GM12878 (cell line): ENCODE measurements at regions not wholly inside any gene's neighbourhood (a gene's known extent, or its start where the extent isn't known, plus 50 kb on each side); places are given as distances from the start of the nearest gene placed in this dataset.

Source experiments
- ATAC-seq: fragments of 200-7000 bp; cut with Tn5 transposase; 3 replicates; pipeline ENCODE4 v1.9.1; 2020; ENCODE audit warnings: mild to moderate bottlenecking, moderate library complexity
- BruUV-seq: library from RNA; stranded (reverse); fragments of 400-500 nt; replicated peaks from 2 replicates; lab custom pipeline; 2021; lab: Mats Ljungman, UMichigan
- CTCF ChIA-PET: fragments of 300-600 bp; sonication (Branson Sonifier 250); formaldehyde crosslinking; extraction: SDS; loops from one replicate; lab custom pipeline; 2021; ENCODE audit warnings: inconsistent platforms; lab: Yijun Ruan, JAX
- POLR2A ChIA-PET: fragments of 350-600 bp; formaldehyde crosslinking; extraction: SDS; loops from one replicate; lab custom pipeline; 2021; ENCODE audit warnings: inconsistent platforms; lab: Charles Lee
- RAD21 ChIA-PET: fragments of 300-600 bp; sonication (Branson Sonifier 250); formaldehyde crosslinking; loops from one replicate; lab custom pipeline; 2023; ENCODE audit warnings: antibody characterized with exemption; ENCODE audit not compliant: unreplicated experiment; lab: Charles Lee
- SMC1A ChIA-PET: fragments of 300-600 bp; sonication (Branson Sonifier 250); formaldehyde crosslinking; loops from one replicate; lab custom pipeline; 2023; ENCODE audit not compliant: unreplicated experiment, uncharacterized antibody; lab: Charles Lee
- DNase-seq: peaks from one replicate; pipeline ENCODE4 v3.0.0-alpha.2; 2011; ENCODE audit warnings: low read depth, low spot score
- FAIRE-seq: peaks from 3 replicates; lab custom pipeline; 2011; peaks lifted over from hg19 to GRCh38; lab: Jason Lieb, UNC
- H2AFZ ChIP-seq: 2 replicates; pipeline ENCODE4 v1.6.0; 2011; ENCODE audit warnings: low read depth, low read length, control low read depth; ENCODE audit not compliant: control insufficient read depth
- H3K27ac ChIP-seq: 2 replicates; pipeline ENCODE4 v1.5.1; 2011; ENCODE audit warnings: control low read depth; ENCODE audit not compliant: control insufficient read depth, insufficient read depth
- H3K27me3 ChIP-seq, 2 experiments: replicated peaks in 1 of 2; 2 replicates each; pipeline versions ENCODE4 v1.6.0 to v1.6.1; 2011; ENCODE audit warnings: low read length in 1 of 2; ENCODE audit not compliant: control insufficient read depth in 2 of 2, insufficient read depth in 2 of 2
- H3K36me3 ChIP-seq, 2 experiments: 2 replicates each; pipeline ENCODE4 v1.5.1; 2011; ENCODE audit warnings: low read length in 1 of 2; ENCODE audit not compliant: control insufficient read depth in 2 of 2, insufficient read depth in 2 of 2
- H3K4me1 ChIP-seq: 2 replicates; pipeline ENCODE4 v1.6.1; 2011; ENCODE audit warnings: mild to moderate bottlenecking, low read length, moderate library complexity, mixed read lengths; ENCODE audit not compliant: control insufficient read depth, insufficient read depth
- H3K4me2 ChIP-seq: 2 replicates; pipeline ENCODE4 v1.6.0; 2011; ENCODE audit warnings: control low read depth; ENCODE audit not compliant: control insufficient read depth, insufficient read depth
- H3K4me3 ChIP-seq: fragments of 200-600 bp; sonication (generic); 2 replicates; pipeline ENCODE4 v1.5.1; 2016
- H3K79me2 ChIP-seq: 2 replicates; pipeline ENCODE4 v1.6.0; 2011; ENCODE audit warnings: low read length; ENCODE audit not compliant: control insufficient read depth, insufficient read depth
- H3K9ac ChIP-seq: 2 replicates; pipeline ENCODE4 v1.8.0; 2011; ENCODE audit warnings: low read length, control low read depth, mixed read lengths; ENCODE audit not compliant: control insufficient read depth, insufficient read depth
- H3K9me3 ChIP-seq: replicated peaks from 3 replicates; pipeline ENCODE4 v1.5.1; 2011; ENCODE audit warnings: mild to moderate bottlenecking, low read length; ENCODE audit not compliant: control insufficient read depth, insufficient read depth
- H4K20me1 ChIP-seq: 2 replicates; pipeline ENCODE4 v1.6.0; 2011; ENCODE audit not compliant: control insufficient read depth, insufficient read depth
- CBX3 ChIP-seq: fragments of 200-600 bp; sonication (generic); IDR thresholded peaks from 2 replicates; pipeline ENCODE4 v1.6.1; 2016; ENCODE audit warnings: low read depth, borderline replicate concordance
- IRF4 ChIP-seq: IDR thresholded peaks from 2 replicates; pipeline ENCODE4 v1.6.1; 2011; ENCODE audit warnings: low read depth, low read length
- NFYB ChIP-seq: IDR thresholded peaks from 2 replicates; pipeline ENCODE4 v1.6.1; 2011; ENCODE audit warnings: low read depth, mild to moderate bottlenecking, low read length, improper control_type of control experiment, moderate library complexity; ENCODE audit not compliant: insufficient read depth
- RAD21 ChIP-seq: IDR thresholded peaks from 2 replicates; pipeline ENCODE4 v1.6.1; 2011; ENCODE audit warnings: mild to moderate bottlenecking, low read depth, low read length, moderate library complexity; ENCODE audit not compliant: insufficient read depth
- RB1 ChIP-seq: fragments of 450-650 bp; formaldehyde crosslinking; IDR thresholded peaks from 2 replicates; pipeline ENCODE4 v1.6.1; 2017; ENCODE audit warnings: mild to moderate bottlenecking, borderline replicate concordance
- RBBP5 ChIP-seq: fragments of 200-600 bp; sonication (generic); conservative IDR thresholded peaks from 2 replicates; pipeline ENCODE4 v1.6.1; 2016
- WGBS: methylation state at CpG from one replicate; pipeline ENCODE4 v1.1.6; 2016; ENCODE audit warnings: low lambda C conversion rate; ENCODE audit not compliant: insufficient replicate concordance, insufficient coverage; ENCODE audit errors: missing lambda C conversion rate; 5-methylcytosine and 5-hydroxymethylcytosine counted together
- in situ Hi-C: fragments of 300-500 bp; cut with MboI; formaldehyde crosslinking; loops from 9 replicates; pipeline ENCODE4 v1.14.3; 2018; ENCODE audit warnings: mixed read lengths
- intact Hi-C: fragments of 100-400 bp; cut with micrococcal nuclease; formaldehyde crosslinking; loops from one replicate; pipeline ENCODE4 v1.14.2; 2022; ENCODE audit not compliant: unreplicated experiment

DNA sequence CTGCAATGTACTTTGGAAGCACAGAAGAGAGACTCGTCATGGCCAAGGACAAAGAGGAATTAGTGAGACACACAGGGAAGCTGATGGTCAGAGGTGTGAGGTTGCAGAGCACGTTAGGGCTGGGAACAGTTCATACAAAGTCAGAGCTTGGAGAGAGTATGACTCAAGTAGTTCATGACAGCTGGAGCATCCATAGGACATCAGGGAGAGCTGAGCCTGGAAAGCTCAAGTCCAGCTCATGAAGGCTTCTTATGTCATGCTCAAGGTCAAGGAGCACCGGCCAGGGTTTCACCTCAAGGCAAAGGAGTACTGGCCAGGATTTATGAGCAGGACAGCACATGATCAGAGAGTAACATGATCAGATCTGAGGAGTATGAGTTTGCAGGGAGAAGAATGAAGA lies 64.6 kb upstream of the CHST1 start (continued):
- no peak for TF ChIP-seq RB1
- no peak for TF ChIP-seq RBBP5
- no peak for TF ChIP-seq CBX3

- no peak for ATAC-seq
- in situ Hi-C loops, result no loop called here
- TF ChIP-seq NFYB (peak; percentile 58), IRF4 (no peak), RAD21 (no peak)
- Histone ChIP-seq H3K27me3 (no peaks in the 10 kb centered on the region), H3K4me2 (no peak overlapping the region), H3K4me1 (no peaks in the 10 kb centered on the region), H3K79me2 (no peaks in the 10 kb centered on the region), H3K9ac (no peak overlapping the region), H3K4me3 (no peak overlapping the region), H2AFZ (no peak overlapping the region), H3K27ac (no peak overlapping the region), H3K36me3 (no peaks in the 10 kb centered on the region), H4K20me1 (no peaks in the 10 kb centered on the region), H3K9me3 (no peaks in the 10 kb centered on the region)
- intact Hi-C loops, result no loop called here
- ChIA-PET RAD21 (no interaction called here), SMC1A (no interaction called here), CTCF (no interaction called here), POLR2A (no interaction called here)
- no peak for FAIRE-seq
- DNase-seq, result no peak
- 24% methylated on average over 2 of the region's 2 CpGs for WGBS
- no TSS peak for BruUV-seq
Measured at GRCh38 chr11:45726493-45727054, 61.2 kb upstream of the CHST1 start.
